ENCODE measurements at regions not wholly inside any gene's neighbourhood (a gene's known extent, or its start where the extent isn't known, plus 50 kb on each side); places are given as distances from the start of the nearest gene placed in this dataset.

DNA sequence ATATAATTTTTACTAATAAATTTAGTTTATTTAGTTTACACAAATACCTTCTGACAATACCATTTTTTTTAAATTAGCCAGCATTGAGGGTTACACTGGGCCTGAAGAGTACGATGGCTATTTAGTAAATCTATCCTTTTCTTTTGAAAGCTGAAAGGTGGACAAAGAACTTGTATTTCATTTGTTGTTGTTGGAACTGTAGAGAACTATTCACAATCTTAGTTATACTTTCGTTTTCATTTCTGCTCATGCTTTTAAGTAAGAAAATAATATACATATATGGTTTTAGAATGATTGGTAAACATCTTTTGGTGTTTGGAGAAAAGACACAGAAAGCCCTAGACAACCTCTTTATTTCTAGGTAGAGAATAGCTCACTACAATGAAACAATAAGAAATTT, 165.3 kb upstream of the FAM83B start:
- no peak for DNase-seq
- no peak overlapping the region for H3K4me3 ChIP-seq
- no peaks in the 10 kb centered on the region for H3K4me1 ChIP-seq
- no peaks in the 10 kb centered on the region for H3K27me3 ChIP-seq
- H3K36me3 ChIP-seq = no peaks in the 10 kb centered on the region
- TF ChIP-seq EP300 (IDR thresholded peaks at IDR 0.05) (no peak), POLR2A (IDR thresholded peaks at IDR 0.05) (no peak)
- no peak overlapping the region for H3K27ac ChIP-seq
- no peaks in the 10 kb centered on the region for H3K9me3 ChIP-seq
- intact Hi-C loops (cut with DNase I) = no loop called here
- WGBS, 2 donors = 79 to 81% methylated on average over 2 of the region's 2 CpGs

DNA sequence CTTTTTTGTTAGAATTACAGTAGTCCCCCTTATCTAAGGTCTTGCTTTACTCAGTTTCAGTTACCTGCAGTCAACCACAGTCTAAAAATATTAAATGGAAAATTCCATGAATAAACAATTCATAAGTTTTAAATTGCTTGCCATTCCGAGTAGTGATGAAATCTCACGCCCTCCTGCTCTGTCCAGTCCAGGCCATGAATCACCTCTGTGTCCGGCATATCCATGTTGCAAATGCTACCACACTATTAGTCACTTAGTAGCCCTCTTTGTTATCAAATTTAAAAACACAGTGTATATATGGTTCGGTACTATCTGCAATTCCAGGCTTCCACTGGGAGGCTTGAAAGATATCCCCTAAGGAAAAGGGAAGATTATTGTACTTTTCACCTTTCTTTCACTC, 164.6 kb upstream of the FAM83B start:
- H3K9me3 ChIP-seq = no peaks in the 10 kb centered on the region
- H3K27me3 ChIP-seq = no peaks in the 10 kb centered on the region
- H3K4me3 ChIP-seq = no peak overlapping the region
- H3K4me1 ChIP-seq = no peaks in the 10 kb centered on the region
- H3K36me3 ChIP-seq = no peaks in the 10 kb centered on the region
- DNase-seq = no peak
- no peak for TF ChIP-seq POLR2AphosphoS5 (IDR thresholded peaks at IDR 0.05)
- TF ChIP-seq POLR2A (IDR thresholded peaks at IDR 0.05) = no peak
- TF ChIP-seq, protein P1, sequence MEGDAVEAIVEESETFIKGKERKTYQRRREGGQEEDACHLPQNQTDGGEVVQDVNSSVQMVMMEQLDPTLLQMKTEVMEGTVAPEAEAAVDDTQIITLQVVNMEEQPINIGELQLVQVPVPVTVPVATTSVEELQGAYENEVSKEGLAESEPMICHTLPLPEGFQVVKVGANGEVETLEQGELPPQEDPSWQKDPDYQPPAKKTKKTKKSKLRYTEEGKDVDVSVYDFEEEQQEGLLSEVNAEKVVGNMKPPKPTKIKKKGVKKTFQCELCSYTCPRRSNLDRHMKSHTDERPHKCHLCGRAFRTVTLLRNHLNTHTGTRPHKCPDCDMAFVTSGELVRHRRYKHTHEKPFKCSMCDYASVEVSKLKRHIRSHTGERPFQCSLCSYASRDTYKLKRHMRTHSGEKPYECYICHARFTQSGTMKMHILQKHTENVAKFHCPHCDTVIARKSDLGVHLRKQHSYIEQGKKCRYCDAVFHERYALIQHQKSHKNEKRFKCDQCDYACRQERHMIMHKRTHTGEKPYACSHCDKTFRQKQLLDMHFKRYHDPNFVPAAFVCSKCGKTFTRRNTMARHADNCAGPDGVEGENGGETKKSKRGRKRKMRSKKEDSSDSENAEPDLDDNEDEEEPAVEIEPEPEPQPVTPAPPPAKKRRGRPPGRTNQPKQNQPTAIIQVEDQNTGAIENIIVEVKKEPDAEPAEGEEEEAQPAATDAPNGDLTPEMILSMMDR (IDR thresholded peaks at IDR 0.05) = no peak
- TF ChIP-seq EP300 (IDR thresholded peaks at IDR 0.05) = no peak
- no peak overlapping the region for H3K27ac ChIP-seq
- 91 to 92% methylated on average over 4 of the region's 4 CpGs for WGBS, 2 donors
- intact Hi-C loops (cut with DNase I) = no loop called here

DNA sequence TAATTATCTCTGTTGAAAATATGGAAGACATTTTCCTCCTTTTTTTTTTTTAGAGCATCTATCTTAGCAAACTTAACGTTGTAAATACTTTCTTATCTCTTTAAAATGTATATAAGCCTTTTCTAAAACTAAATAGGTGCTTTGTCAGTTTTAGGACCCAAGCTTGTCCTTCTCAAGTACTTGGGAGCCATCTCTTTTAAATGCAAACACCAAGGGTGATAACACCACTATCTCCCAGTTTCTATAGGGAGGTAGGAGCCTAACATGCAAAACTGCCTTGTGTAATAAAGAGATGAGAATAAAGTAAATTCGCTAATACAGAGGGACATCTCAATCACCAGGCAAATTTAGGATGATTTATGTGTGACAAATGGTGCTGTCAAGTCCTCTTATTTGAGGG, 157.0 kb upstream of the FAM83B start:
- WGBS, 2 donors = 67 to 70% methylated on average over 2 of the region's 2 CpGs
- DNase-seq = no peak
- no peaks in the 10 kb centered on the region for H3K4me1 ChIP-seq
- TF ChIP-seq, protein P1 (IDR thresholded peaks at IDR 0.05) = no peak
- no peaks in the 10 kb centered on the region for H3K36me3 ChIP-seq
- intact Hi-C loops (cut with DNase I) = no loop called here
- H3K27me3 ChIP-seq = no peaks in the 10 kb centered on the region
- no peak overlapping the region for H3K4me3 ChIP-seq
- no peak overlapping the region for H3K27ac ChIP-seq
- H3K9me3 ChIP-seq = no peaks in the 10 kb centered on the region

DNA sequence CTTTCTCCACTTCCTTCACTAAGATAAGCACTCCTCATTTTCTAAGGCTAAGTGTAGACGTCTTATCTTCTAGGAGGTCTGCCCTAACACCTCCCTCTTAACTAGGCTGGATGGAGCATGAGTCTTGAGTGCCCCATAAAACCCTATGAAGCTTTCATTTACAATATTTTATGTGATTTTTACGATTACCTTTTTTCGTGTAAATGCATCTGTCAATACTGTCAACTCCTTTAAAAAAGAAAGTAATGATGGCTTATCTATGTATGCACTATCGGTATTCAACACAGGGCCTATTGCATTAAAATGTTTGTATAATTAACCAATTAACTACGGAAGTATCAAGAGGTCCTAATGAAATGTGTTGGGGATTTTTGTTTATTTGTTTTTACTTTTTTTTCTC, 156.0 kb upstream of the FAM83B start:
- H3K27ac ChIP-seq = no peak overlapping the region
- H3K27me3 ChIP-seq = no peaks in the 10 kb centered on the region
- H3K9me3 ChIP-seq = no peaks in the 10 kb centered on the region
- TF ChIP-seq, protein P1 (IDR thresholded peaks at IDR 0.05) = no peak
- no peak for TF ChIP-seq POLR2A (IDR thresholded peaks at IDR 0.05)
- TF ChIP-seq EP300 (IDR thresholded peaks at IDR 0.05) = no peak
- TF ChIP-seq POLR2AphosphoS5 (IDR thresholded peaks at IDR 0.05) = no peak
- no peaks in the 10 kb centered on the region for H3K4me1 ChIP-seq
- H3K36me3 ChIP-seq = no peaks in the 10 kb centered on the region
- no peak overlapping the region for H3K4me3 ChIP-seq
- intact Hi-C loops (cut with DNase I) = no loop called here
- no peak for DNase-seq
- WGBS, 2 donors = 23 to 61% methylated on average over 5 of the region's 5 CpGs

DNA sequence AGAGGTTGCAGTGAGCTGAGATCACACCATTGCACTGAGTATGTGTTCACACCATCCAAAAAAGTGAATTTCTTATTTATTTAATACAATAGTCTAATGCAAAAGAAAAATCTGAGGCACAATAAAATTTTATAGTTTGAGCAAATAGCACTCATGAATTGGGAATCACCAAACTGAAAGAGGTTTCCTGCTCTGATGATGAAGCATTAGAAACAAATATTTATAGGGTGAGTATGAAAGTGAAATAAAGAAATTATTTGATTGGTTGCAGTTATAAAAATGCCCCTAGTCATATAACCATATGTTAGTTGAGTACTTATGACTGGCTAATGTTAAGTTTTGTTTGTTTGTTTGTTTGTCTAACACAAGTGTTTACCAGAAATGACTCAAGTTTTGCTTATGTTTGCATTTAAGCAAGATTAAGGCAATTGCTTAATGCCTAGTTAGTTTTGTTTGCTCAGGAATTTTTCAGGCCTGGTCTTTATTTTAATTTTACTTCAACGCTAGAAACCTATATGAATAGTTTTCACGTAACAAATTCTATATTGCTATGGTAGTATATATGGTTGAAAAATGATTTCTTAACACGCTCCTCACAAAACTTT, 151.5 kb upstream of the FAM83B start:
- intact Hi-C loops (cut with DNase I) = no loop called here
- 94 to 95% methylated on average over 3 of the region's 3 CpGs for WGBS, 2 donors

More for the DNA sequence above, 151.5 kb upstream of the FAM83B start:
- Histone ChIP-seq H3K4me1 (no peaks in the 10 kb centered on the region), H3K36me3 (no peaks in the 10 kb centered on the region), H3K27ac (no peak overlapping the region), H3K27me3 (no peaks in the 10 kb centered on the region), H3K9me3 (no peaks in the 10 kb centered on the region), H3K4me3 (no peak overlapping the region)
- no peak for TF ChIP-seq EP300 (IDR thresholded peaks at IDR 0.05)
- TF ChIP-seq POLR2A (IDR thresholded peaks at IDR 0.05) = no peak
- TF ChIP-seq, protein P1 (IDR thresholded peaks at IDR 0.05) = no peak
- TF ChIP-seq POLR2AphosphoS5 (IDR thresholded peaks at IDR 0.05) = no peak
- DNase-seq = no peak
